T47D (cell line): ENCODE measurements at regions not wholly inside any gene's neighbourhood (a gene's known extent, or its start where the extent isn't known, plus 50 kb on each side); places are given as distances from the start of the nearest gene placed in this dataset.

ENCODE experiments used
- DNase-seq, 2 experiments: peaks; one replicate each; pipeline versions ENCODE4 v3.0.0 to v3.0.0-alpha.2; 2011 to 2012; ENCODE audit warnings: low read depth in 1 of 2, low spot score in 1 of 2
- JUND ChIP-seq: IDR thresholded peaks from 2 replicates; pipeline ENCODE4 v1.6.1; 2012; ENCODE audit warnings: low read depth
- in situ Hi-C: cut with HindIII; loops from 2 replicates; pipeline ENCODE4 v1.10.0; 2016; ENCODE audit warnings: low sequenced_read_pairs, low pct_unique_long_range_greater_than_20kb

GRCh38 chr14:98752660-98753059 is 519.3 kb downstream of the BCL11B start:
- no peak for DNase-seq
- TF ChIP-seq JUND = no peak
- in situ Hi-C loops = no loop called here

DNA sequence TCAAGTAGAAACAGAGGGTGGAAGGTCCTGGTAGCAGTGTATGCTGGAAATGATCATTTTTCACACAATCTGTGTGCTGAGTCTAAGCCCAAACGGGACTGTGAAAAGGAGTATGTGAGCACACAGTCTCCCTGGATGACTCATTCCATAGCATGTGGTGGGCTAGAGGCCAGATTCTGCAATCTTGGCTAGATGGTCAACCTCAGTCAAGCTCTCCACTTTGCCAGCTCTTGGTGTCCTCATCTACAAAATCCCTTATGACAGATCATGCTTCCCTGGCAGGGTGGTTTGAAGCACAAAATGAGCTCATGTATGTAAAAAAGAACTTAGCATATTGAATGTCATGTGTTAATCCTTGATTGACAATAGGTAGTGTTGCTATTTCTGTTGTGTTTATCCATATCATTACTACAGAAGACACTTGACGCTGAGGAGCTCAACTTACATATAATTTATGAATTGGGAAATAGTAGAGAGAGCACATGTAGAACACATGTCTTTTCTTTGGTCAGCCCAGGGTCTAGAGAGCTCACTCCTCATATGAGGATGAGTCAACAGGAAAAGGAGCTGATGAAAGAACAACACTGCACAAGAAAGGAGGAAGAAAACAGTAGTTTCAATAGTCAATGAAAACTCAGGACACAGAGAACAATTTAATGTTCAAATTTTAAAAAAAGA is 517.5 kb downstream of the BCL11B start:
- no peak for TF ChIP-seq JUND
- DNase-seq = no peak
- in situ Hi-C loops = no loop called here

- TF ChIP-seq JUND = no peak
- in situ Hi-C loops = no loop called here
- no peak for DNase-seq
Observed at GRCh38 chr14:98756749-98757148, 515.2 kb downstream of the BCL11B start.

- TF ChIP-seq JUND = no peak
- DNase-seq = no peak
- in situ Hi-C loops = no loop called here
Observed at GRCh38 chr14:98758440-98758839, 513.6 kb downstream of the BCL11B start.

DNA sequence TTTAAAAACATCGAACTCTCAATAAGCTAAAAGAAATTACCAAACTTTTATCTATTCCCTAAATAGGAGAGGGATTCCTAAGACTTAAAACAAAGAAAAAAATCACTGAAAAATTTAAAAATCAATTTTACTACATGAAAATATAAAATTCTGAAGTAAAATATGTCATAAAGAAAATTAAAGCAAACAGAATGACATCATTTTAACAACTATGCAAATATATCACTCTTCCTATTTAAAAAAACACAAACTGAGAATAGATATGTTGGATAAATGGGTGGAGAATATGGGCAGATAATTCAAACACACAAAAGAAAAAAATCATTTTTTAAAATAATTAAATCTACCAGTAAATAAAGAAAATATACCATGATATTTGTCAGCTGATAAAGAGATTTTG is 510.0 kb downstream of the BCL11B start:
- TF ChIP-seq JUND = no peak
- no peak for DNase-seq
- in situ Hi-C loops = no loop called here

DNA sequence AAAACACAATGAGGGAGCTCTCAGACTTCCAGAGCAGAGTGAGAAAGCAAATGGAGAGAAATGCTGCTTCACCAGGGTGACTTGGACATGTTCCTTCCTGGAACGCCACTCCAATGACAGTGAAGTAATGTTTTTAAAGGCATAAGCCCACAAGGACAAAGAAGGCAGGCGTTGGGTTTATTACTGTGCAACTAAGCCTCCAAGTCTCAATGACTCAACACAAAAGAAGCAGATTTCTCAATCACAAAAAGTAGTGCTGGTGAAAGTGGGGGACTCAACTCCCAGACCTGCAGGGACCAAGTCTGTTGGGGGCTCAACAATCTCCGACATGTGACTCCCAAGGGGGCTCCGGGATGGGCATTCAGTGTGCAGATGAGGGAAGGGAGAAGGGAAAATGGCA is 505.2 kb downstream of the BCL11B start:
- no peak for TF ChIP-seq JUND
- DNase-seq = no peak
- in situ Hi-C loops = no loop called here

- no peak for TF ChIP-seq JUND
- in situ Hi-C loops = no loop called here
- DNase-seq = peak in 1 of 2 experiments; percentile 22
Observed at GRCh38 chr14:98769326-98769725, 502.7 kb downstream of the BCL11B start.

DNA sequence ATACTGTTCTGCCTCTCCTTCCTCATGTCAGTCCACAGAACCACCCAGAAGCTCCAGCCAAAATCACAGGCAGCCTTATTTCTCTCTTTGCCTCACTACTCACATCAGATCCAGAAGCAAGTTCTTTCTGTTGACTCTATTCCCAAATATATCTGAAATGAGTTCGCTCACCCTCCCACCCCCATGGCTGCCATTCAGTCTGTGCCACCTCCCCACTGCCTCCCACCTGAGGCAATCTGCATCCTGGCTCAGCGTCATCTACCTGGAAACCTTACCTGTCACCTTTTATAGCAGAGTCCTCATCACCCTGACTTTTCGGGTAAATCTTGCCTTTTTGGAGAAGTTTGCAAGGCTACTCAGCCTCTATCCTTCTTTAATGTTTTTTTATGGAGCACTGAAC is 501.8 kb downstream of the BCL11B start:
- DNase-seq = no peak
- TF ChIP-seq JUND = no peak
- in situ Hi-C loops = no loop called here

DNA sequence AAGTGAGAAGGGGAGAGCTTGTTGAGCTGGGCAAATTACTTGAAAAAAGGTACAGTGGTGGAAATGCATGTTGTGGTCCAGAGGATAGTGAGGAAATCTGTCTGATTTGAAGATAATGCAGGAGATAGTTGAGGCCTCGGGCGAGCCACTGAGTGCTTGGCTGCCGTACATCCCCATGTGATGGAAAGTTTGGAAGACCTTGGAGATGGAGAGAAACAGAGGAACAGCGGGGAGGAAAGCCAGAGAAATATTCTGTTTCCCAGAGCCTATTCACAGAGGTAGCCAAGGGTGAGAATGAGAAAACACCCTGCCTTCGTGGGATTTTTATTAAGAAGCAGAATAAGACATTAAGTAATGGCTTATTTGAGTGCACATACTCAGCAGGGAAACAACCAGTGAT is 498.2 kb downstream of the BCL11B start:
- TF ChIP-seq JUND = no peak
- in situ Hi-C loops = no loop called here
- no peak for DNase-seq

DNA sequence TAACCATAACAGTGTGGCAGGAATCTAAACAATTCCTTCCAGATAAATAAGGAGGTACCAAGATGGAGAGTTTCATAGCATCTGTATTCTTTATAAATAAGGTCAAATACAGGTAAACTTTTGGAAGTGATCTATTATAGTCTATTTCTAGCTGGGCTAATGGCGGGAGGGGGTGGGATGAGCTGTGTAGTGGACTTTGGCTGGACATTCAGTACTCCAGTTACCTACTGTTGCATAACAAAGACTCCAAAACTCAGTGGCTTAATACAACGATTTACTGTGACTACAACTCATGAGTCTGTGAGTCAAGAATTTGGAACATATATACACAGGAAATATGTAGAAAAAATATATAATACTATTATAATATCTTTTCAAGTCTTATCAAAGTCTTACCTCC is 496.1 kb downstream of the BCL11B start:
- in situ Hi-C loops = no loop called here
- TF ChIP-seq JUND = no peak
- no peak for DNase-seq

DNA sequence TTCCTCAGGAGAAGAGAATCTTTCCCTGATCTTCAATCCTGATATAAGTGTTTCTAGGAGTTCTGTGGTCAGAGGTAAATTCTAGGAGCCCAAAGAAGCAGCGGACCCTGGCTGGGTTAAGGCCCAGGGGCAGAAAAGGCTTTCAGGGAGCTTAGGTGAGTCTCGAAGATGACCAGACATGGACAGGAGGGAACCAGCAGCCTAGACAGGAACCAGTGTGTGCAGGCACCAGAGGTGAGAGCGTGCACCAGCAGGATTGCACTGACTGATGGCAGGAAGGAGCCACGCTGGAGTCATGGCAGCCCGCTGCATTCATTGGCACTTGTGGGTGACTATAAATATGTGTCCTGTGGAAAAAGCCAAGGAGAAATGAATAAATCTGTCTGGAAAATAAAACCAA is 489.9 kb downstream of the BCL11B start:
- no peak for DNase-seq
- in situ Hi-C loops = no loop called here

GRCh38 chr14:98785578-98785977 is 486.4 kb downstream of the BCL11B start:
- no peak for DNase-seq
- no peak for TF ChIP-seq JUND
- in situ Hi-C loops = no loop called here

More for the DNA sequence above, 489.9 kb downstream of the BCL11B start:
- no peak for TF ChIP-seq JUND

GRCh38 chr14:98786456-98786855 is 485.5 kb downstream of the BCL11B start:
- no peak for TF ChIP-seq JUND
- DNase-seq = no peak

DNA sequence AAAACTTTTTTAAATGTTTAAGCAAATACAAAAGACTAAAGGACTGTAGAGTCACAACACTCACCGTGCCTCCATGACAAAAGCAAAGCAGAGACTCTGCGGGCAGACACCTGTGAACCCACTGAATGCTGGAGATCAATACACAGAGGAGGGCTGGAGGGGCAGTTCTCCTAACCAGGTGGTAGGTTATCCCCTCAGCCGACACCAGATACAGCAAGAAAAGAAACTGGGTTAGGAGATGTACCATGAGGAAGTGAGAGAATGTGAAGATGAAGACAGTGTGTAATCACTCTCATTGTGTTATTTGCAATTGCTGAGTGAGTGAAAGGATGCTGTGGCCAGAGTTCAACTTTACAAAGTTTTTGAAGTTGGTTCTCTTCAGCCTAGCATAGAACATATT is 480.3 kb downstream of the BCL11B start:
- no peak for DNase-seq
- in situ Hi-C loops = no loop called here
- TF ChIP-seq JUND = no peak

More at GRCh38 chr14:98786456-98786855, 485.5 kb downstream of the BCL11B start:
- in situ Hi-C loops = no loop called here
